DMS53 (cell line): ENCODE measurements at regions not wholly inside any gene's neighbourhood (a gene's known extent, or its start where the extent isn't known, plus 50 kb on each side); places are given as distances from the start of the nearest gene placed in this dataset.
"Not testable (repeated sequence)": the region's sequence is repeated elsewhere in the genome, so short reads cannot be mapped to it uniquely, and the experiment has no call there.

ENCODE experiments used
- DNase-seq: peaks from one replicate; lab custom pipeline; 2025; lab: John Stamatoyannopoulos, UW

GRCh38 chr9:88280816-88281382 lies 107.3 kb upstream of the SPIN1 start:
- no peak for DNase-seq

- DNase-seq, result no peak
Observed at GRCh38 chr9:88278036-88278435, 110.2 kb upstream of the SPIN1 start.

GRCh38 chr9:88274078-88274477 lies 114.2 kb upstream of the SPIN1 start:
- no peak for DNase-seq

- DNase-seq, result no peak
Observed at GRCh38 chr9:88272986-88273385, 115.3 kb upstream of the SPIN1 start.

- DNase-seq, result no peak
Observed at GRCh38 chr9:88270413-88270812, 117.8 kb upstream of the SPIN1 start.

- no peak for DNase-seq
Observed at GRCh38 chr9:88268886-88269285, 119.4 kb upstream of the SPIN1 start.

GRCh38 chr9:88267283-88267682 lies 121.0 kb upstream of the SPIN1 start:
- no peak for DNase-seq

- no peak for DNase-seq
Observed at GRCh38 chr9:88266416-88266815, 121.8 kb upstream of the SPIN1 start.

GRCh38 chr9:88259001-88259400 lies 120.7 kb upstream of the SPATA31C2 start:
- no peak for DNase-seq

- DNase-seq, result no peak
Observed at GRCh38 chr9:88258601-88259000, 120.3 kb upstream of the SPATA31C2 start.

- DNase-seq, result no peak
Observed at GRCh38 chr9:88258024-88258423, 119.7 kb upstream of the SPATA31C2 start.

GRCh38 chr9:88256216-88256615 lies 117.9 kb upstream of the SPATA31C2 start:
- DNase-seq, result no peak

GRCh38 chr9:88255806-88256205 lies 117.5 kb upstream of the SPATA31C2 start:
- DNase-seq, result not testable (repeated sequence)

GRCh38 chr9:88251903-88252302 lies 113.6 kb upstream of the SPATA31C2 start:
- DNase-seq, result no peak

GRCh38 chr9:88243736-88244135 lies 105.5 kb upstream of the SPATA31C2 start:
- no peak for DNase-seq

GRCh38 chr9:88242879-88243278 lies 104.6 kb upstream of the SPATA31C2 start:
- DNase-seq, result no peak

- no peak for DNase-seq
Observed at GRCh38 chr9:88237991-88238571, 99.8 kb upstream of the SPATA31C2 start.

GRCh38 chr9:88237479-88237961 lies 99.2 kb upstream of the SPATA31C2 start:
- DNase-seq, result no peak

GRCh38 chr9:88236511-88237478 lies 98.5 kb upstream of the SPATA31C2 start:
- no peak for DNase-seq

- no peak for DNase-seq
Observed at GRCh38 chr9:88235615-88236014, 97.3 kb upstream of the SPATA31C2 start.

- no peak for DNase-seq
Observed at GRCh38 chr9:88234114-88234513, 95.8 kb upstream of the SPATA31C2 start.

GRCh38 chr9:88233091-88233490 lies 94.8 kb upstream of the SPATA31C2 start:
- DNase-seq, result no peak

- no peak for DNase-seq
Observed at GRCh38 chr9:88230612-88231011, 92.3 kb upstream of the SPATA31C2 start.
